ENCODE measurements at regions not wholly inside any gene's neighbourhood (a gene's known extent, or its start where the extent isn't known, plus 50 kb on each side); places are given as distances from the start of the nearest gene placed in this dataset.

DNA sequence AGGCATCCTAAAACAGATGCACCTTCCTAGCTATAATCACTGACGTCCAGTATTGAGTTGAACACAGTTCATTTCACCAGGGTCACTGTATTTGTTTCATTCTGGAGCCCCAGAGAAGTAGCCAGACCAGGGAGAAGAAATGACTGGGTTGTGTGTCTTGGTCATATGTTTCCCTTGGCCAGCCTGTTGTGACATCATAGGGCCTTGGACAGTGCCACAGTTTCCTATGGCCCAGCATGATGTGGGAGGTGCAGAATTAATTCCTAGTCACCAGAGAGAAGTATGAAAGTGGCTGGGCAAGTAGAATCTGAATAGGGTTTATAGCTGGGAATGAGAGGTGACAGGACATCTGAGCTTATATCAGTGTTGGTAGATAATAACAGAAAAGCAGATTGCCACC is 84.0 kb upstream of the ZBED5 start:
- no peaks in the 10 kb centered on the region for H3K4me1 ChIP-seq (ENCODE audit: insufficient read depth, low read length)
- POLR2A ChIA-PET: interaction anchor here (0.6 to 0.9 kb wide), 2 partner anchors 84 to 133 kb away, joined by 3 to 5 read pairs; partner anchors contain the start of genes EIF4G2 and ZBED5
- H3K4me3 ChIP-seq (ENCODE audit: low read length): no peak overlapping the region
- H3K27ac ChIP-seq (ENCODE audit: low read depth in 1 of 2, low read length in 2 of 2): no peak overlapping the region
- ATAC-seq (ENCODE audit: poor library complexity): no peak
- no peaks in the 10 kb centered on the region for H3K36me3 Mint-ChIP-seq (ENCODE audit: low read depth)
- intact Hi-C loops (cut with DNase I, micrococcal nuclease): loop anchor here in 1 of 2 experiments (5.0 kb wide), 1 partner anchor 1125 kb away; no protein-coding TSS in a partner anchor
- H3K4me1 Mint-ChIP-seq (ENCODE audit: low read depth): no peaks in the 10 kb centered on the region
- no peaks in the 10 kb centered on the region for H3K9me3 Mint-ChIP-seq
- no peaks in the 10 kb centered on the region for H3K36me3 ChIP-seq (ENCODE audit: insufficient read depth, low read length)
- no peaks in the 10 kb centered on the region for H3K9me3 ChIP-seq (ENCODE audit: control insufficient read depth in 1 of 2, insufficient read depth in 1 of 2, low read length in 2 of 2)
- H3K4me3 Mint-ChIP-seq: no peak overlapping the region
- DNase-seq: no peak
- H3K27me3 Mint-ChIP-seq: peaks cover 6% of the 10 kb centered on the region
- no peak for TF ChIP-seq CTCF (IDR thresholded peaks at IDR 0.05)
- H3K27me3 ChIP-seq (ENCODE audit: control insufficient read depth in 1 of 2, insufficient read depth in 2 of 2, low read length in 2 of 2): no peaks in the 10 kb centered on the region
- H3K27ac Mint-ChIP-seq: no peak overlapping the region
- CTCF ChIA-PET: no interaction called here

GRCh38 chr11:10941414-10941813 is 83.6 kb upstream of the ZBED5 start:
- intact Hi-C loops (cut with DNase I, micrococcal nuclease): loop anchor here in 1 of 2 experiments (5.0 kb wide), 1 partner anchor 1126 kb away; no protein-coding TSS in a partner anchor
- no peaks in the 10 kb centered on the region for H3K4me1 Mint-ChIP-seq (ENCODE audit: low read depth)
- TF ChIP-seq CTCF (IDR thresholded peaks at IDR 0.05): no peak

DNA sequence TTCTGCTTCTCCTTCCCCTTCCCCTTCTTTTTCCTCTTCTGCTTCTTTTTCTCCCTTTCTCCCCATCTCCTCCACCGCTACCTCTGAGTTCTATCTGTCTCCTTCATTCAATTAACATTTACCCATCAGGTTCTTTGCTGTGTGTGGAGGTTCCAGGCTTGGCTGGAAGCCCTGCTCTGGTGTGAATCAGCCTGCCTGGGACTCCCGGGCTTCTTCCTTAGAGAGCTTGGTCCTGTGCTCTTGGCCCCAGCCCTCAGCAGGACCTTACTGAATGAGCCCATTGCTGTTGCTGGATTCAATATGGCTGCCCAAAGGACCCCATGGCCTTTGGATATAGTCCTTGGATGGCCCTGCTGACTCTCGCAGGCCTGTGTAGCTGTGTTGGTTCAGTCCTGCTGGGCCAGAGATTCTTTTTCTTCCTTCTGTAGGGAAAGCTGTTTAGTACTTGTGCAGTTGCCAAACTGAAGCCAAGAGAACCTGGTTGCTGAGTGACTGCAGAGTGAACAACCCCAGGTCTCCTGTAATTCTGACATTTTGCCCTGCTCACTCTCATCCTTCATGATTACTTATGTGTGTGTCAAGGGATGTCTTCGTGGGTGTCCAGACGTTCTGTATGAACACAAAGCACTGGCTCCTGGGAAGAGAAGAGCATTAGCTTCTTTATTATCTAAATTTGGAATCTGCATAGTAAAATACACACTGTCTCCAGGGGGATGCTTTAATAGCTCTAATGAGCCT is 81.0 kb upstream of the ZBED5 start:
- no peak overlapping the region for H3K27ac Mint-ChIP-seq
- no peak overlapping the region for H3K4me3 Mint-ChIP-seq

More at GRCh38 chr11:10941414-10941813, 83.6 kb upstream of the ZBED5 start:
- Histone ChIP-seq H3K36me3 (ENCODE audit: insufficient read depth, low read length) (no peaks in the 10 kb centered on the region), H3K27me3 (ENCODE audit: control insufficient read depth in 1 of 2, insufficient read depth in 2 of 2, low read length in 2 of 2) (no peaks in the 10 kb centered on the region), H3K27ac (ENCODE audit: low read depth in 1 of 2, low read length in 2 of 2) (no peak overlapping the region), H3K4me1 (ENCODE audit: insufficient read depth, low read length) (no peaks in the 10 kb centered on the region), H3K9me3 (ENCODE audit: control insufficient read depth in 1 of 2, insufficient read depth in 1 of 2, low read length in 2 of 2) (no peaks in the 10 kb centered on the region), H3K4me3 (ENCODE audit: low read length) (no peak overlapping the region)
- CTCF ChIA-PET: no interaction called here
- H3K9me3 Mint-ChIP-seq: no peaks in the 10 kb centered on the region
- H3K27ac Mint-ChIP-seq: no peak overlapping the region
- POLR2A ChIA-PET: interaction anchor here (0.9 kb wide), 1 partner anchor 132 kb away, joined by 5 read pairs; the partner anchor contains the start of gene EIF4G2
- H3K27me3 Mint-ChIP-seq: peaks cover 6% of the 10 kb centered on the region
- DNase-seq (no peak), ATAC-seq (ENCODE audit: poor library complexity) (no peak)
- no peak overlapping the region for H3K4me3 Mint-ChIP-seq
- H3K36me3 Mint-ChIP-seq (ENCODE audit: low read depth): no peaks in the 10 kb centered on the region

More for the DNA sequence above, 81.0 kb upstream of the ZBED5 start:
- Histone ChIP-seq H3K27me3 (ENCODE audit: control insufficient read depth in 1 of 2, insufficient read depth in 2 of 2, low read length in 2 of 2) (no peaks in the 10 kb centered on the region), H3K4me1 (ENCODE audit: insufficient read depth, low read length) (peaks cover 8% of the 10 kb centered on the region), H3K4me3 (ENCODE audit: low read length) (no peak overlapping the region), H3K27ac (ENCODE audit: low read depth in 1 of 2, low read length in 2 of 2) (no peak overlapping the region), H3K9me3 (ENCODE audit: control insufficient read depth in 1 of 2, insufficient read depth in 1 of 2, low read length in 2 of 2) (no peaks in the 10 kb centered on the region), H3K36me3 (ENCODE audit: insufficient read depth, low read length) (no peaks in the 10 kb centered on the region)
- no peaks in the 10 kb centered on the region for H3K9me3 Mint-ChIP-seq
- DNase-seq (no peak), ATAC-seq (ENCODE audit: poor library complexity) (no peak)
- ChIA-PET CTCF (no interaction called here), POLR2A (no interaction called here)
- H3K36me3 Mint-ChIP-seq (ENCODE audit: low read depth): no peaks in the 10 kb centered on the region
- peaks cover 15% of the 10 kb centered on the region for H3K27me3 Mint-ChIP-seq
- peaks cover 11% of the 10 kb centered on the region for H3K4me1 Mint-ChIP-seq (ENCODE audit: low read depth)
- intact Hi-C loops (cut with DNase I, micrococcal nuclease): loop anchor here in 1 of 2 experiments (10.0 kb wide), 1 partner anchor 1346 kb away; no protein-coding TSS in a partner anchor
- no peak for TF ChIP-seq CTCF (IDR thresholded peaks at IDR 0.05)
